Caco-2 (cell line): ENCODE measurements at regions not wholly inside any gene's neighbourhood (a gene's known extent, or its start where the extent isn't known, plus 50 kb on each side); places are given as distances from the start of the nearest gene placed in this dataset.

Source experiments
- BruUV-seq: library from RNA; stranded (reverse); fragments of 400-500 nt; replicated peaks from 2 replicates; lab custom pipeline; 2021; lab: Mats Ljungman, UMichigan
- CTCF ChIA-PET: fragments of 300-600 bp; sonication (Branson Sonifier 250); formaldehyde crosslinking; loops from one replicate; lab custom pipeline; 2022; ENCODE audit warnings: antibody characterized with exemption; lab: Charles Lee
- POLR2A ChIA-PET: fragments of 300-600 bp; sonication (Branson Sonifier 250); formaldehyde crosslinking; loops from one replicate; lab custom pipeline; 2022; ENCODE audit warnings: antibody characterized with exemption; lab: Charles Lee
- DNase-seq, 2 experiments: peaks; one replicate each; pipeline versions ENCODE4 v3.0.0 to v3.0.0-alpha.2; 2020 to 2022
- H3K27me3 ChIP-seq: replicated peaks from 2 replicates; pipeline ENCODE4 v1.6.0; 2011; ENCODE audit warnings: low read length; ENCODE audit not compliant: control insufficient read depth, insufficient read depth
- H3K36me3 ChIP-seq: 2 replicates; pipeline ENCODE4 v1.5.1; 2011; ENCODE audit warnings: low read length; ENCODE audit not compliant: control insufficient read depth, insufficient read depth
- H3K4me1 ChIP-seq: fragments of 250-450 bp; sonication (Bioruptor Pico); 2 replicates; pipeline ENCODE4 v1.5.1; 2020; ENCODE audit warnings: mild to moderate bottlenecking
- H3K4me3 ChIP-seq: 2 replicates; pipeline ENCODE4 v1.5.1; 2011; ENCODE audit warnings: low read depth, mild to moderate bottlenecking, control low read depth, low read length
- H3K9me3 ChIP-seq: fragments of 250-450 bp; sonication (Bioruptor Pico); 2 replicates; pipeline ENCODE4 v1.5.1; 2020; ENCODE audit warnings: mild to moderate bottlenecking, moderate library complexity
- H3K27ac Mint-ChIP-seq: one replicate; pipeline ENCODE4 v1.8.0; 2022; ENCODE audit warnings: mixed read lengths; ENCODE audit not compliant: unreplicated experiment
- H3K27me3 Mint-ChIP-seq: one replicate; pipeline ENCODE4 v1.8.0; 2022; ENCODE audit warnings: mixed read lengths; ENCODE audit not compliant: insufficient read depth, unreplicated experiment
- H3K36me3 Mint-ChIP-seq: one replicate; pipeline ENCODE4 v1.8.0; 2022; ENCODE audit warnings: mild to moderate bottlenecking, mixed read lengths; ENCODE audit not compliant: insufficient read depth, unreplicated experiment
- H3K4me1 Mint-ChIP-seq: one replicate; pipeline ENCODE4 v1.8.0; 2022; ENCODE audit warnings: low read depth, mixed read lengths; ENCODE audit not compliant: unreplicated experiment
- H3K4me3 Mint-ChIP-seq: one replicate; pipeline ENCODE4 v1.8.0; 2022; ENCODE audit warnings: mild to moderate bottlenecking, moderate library complexity, mixed read lengths; ENCODE audit not compliant: unreplicated experiment
- H3K9me3 Mint-ChIP-seq: one replicate; pipeline ENCODE4 v1.8.0; 2022; ENCODE audit warnings: mixed read lengths; ENCODE audit not compliant: unreplicated experiment
- intact Hi-C: fragments of 100-400 bp; cut with micrococcal nuclease; formaldehyde crosslinking; loops from one replicate; pipeline ENCODE4 v1.10.0; 2022; ENCODE audit not compliant: unreplicated experiment
- TF ChIP-seq, protein P1 (sequence below), 2 experiments: fragments of 200-600 bp in 1 of 2; IDR thresholded peaks; 1 replicate in 1 of 2; 2 replicates in 1 of 2; pipeline versions ENCODE4 v1.5.1 to v1.8.0; 2011 to 2022; ENCODE audit warnings: antibody characterized with exemption in 1 of 2, control low read depth in 1 of 2, inconsistent platforms in 1 of 2, low read depth in 1 of 2, low read length in 1 of 2, mild to moderate bottlenecking in 1 of 2, moderate library complexity in 1 of 2; ENCODE audit not compliant: insufficient read depth in 1 of 2, severe bottlenecking in 1 of 2, unreplicated experiment in 1 of 2

DNA sequence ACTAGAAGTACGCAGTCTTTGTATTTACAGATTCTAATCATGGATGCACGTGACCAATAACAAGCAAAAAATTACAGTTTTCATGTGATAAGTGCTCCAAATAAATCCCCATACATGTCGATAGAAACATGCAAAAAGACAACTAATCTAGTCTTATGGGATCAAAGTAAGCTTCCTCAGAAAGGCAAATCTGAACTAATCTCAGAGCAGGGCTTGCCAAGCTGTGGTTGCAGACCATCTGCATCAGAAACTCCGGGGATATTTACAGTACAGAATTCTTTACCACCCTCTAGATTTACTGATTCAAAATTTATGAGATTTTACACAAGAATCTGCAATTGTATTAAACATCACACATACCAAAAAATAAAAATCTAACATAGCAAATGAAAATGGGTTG lies 1435.5 kb downstream of the MRPL39 start:
- no TSS peak for BruUV-seq
- no peaks in the 10 kb centered on the region for H3K4me1 Mint-ChIP-seq
- Histone ChIP-seq H3K36me3 (no peaks in the 10 kb centered on the region), H3K27me3 (no peaks in the 10 kb centered on the region), H3K4me3 (no peak overlapping the region), H3K4me1 (no peaks in the 10 kb centered on the region), H3K9me3 (no peaks in the 10 kb centered on the region)
- CTCF ChIA-PET: no interaction called here
- no peak overlapping the region for H3K27ac Mint-ChIP-seq
- POLR2A ChIA-PET: no interaction called here
- H3K36me3 Mint-ChIP-seq: no peaks in the 10 kb centered on the region
- no peaks in the 10 kb centered on the region for H3K27me3 Mint-ChIP-seq
- no peak overlapping the region for H3K4me3 Mint-ChIP-seq
- no peaks in the 10 kb centered on the region for H3K9me3 Mint-ChIP-seq
- intact Hi-C loops: no loop called here
- TF ChIP-seq, protein P1, sequence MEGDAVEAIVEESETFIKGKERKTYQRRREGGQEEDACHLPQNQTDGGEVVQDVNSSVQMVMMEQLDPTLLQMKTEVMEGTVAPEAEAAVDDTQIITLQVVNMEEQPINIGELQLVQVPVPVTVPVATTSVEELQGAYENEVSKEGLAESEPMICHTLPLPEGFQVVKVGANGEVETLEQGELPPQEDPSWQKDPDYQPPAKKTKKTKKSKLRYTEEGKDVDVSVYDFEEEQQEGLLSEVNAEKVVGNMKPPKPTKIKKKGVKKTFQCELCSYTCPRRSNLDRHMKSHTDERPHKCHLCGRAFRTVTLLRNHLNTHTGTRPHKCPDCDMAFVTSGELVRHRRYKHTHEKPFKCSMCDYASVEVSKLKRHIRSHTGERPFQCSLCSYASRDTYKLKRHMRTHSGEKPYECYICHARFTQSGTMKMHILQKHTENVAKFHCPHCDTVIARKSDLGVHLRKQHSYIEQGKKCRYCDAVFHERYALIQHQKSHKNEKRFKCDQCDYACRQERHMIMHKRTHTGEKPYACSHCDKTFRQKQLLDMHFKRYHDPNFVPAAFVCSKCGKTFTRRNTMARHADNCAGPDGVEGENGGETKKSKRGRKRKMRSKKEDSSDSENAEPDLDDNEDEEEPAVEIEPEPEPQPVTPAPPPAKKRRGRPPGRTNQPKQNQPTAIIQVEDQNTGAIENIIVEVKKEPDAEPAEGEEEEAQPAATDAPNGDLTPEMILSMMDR (IDR thresholded peaks at IDR 0.05; ENCODE audit: insufficient read depth in 1 of 2, low read depth in 1 of 2, low read length in 1 of 2, severe bottlenecking in 1 of 2, unreplicated experiment in 1 of 2): no peak
- no peak for DNase-seq

DNA sequence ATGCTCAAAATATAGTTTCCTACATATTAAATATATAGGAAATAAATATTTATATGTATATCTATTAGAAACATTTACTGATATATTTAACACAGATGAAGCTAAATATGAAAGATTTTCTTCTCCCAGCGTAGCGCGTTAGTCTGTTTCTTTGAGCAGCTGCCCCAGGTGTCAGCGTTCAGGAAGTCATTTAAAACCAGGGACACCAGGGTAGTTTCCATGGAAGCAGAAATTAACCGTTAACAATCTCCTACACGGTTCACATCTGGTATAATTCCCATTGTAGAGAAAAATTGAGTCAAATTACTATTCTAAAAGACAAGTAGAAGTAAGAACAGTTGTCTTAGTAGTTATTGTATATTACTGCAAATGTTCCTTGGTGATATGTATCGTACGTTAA lies 1443.7 kb downstream of the MRPL39 start:
- H3K36me3 ChIP-seq: no peaks in the 10 kb centered on the region
- CTCF ChIA-PET: no interaction called here
- no peaks in the 10 kb centered on the region for H3K4me1 ChIP-seq
- Mint-ChIP-seq H3K27ac (no peak overlapping the region), H3K9me3 (no peaks in the 10 kb centered on the region), H3K27me3 (peaks cover 2% of the 10 kb centered on the region), H3K4me3 (no peak overlapping the region), H3K36me3 (no peaks in the 10 kb centered on the region), H3K4me1 (no peaks in the 10 kb centered on the region)
- no peaks in the 10 kb centered on the region for H3K9me3 ChIP-seq
- H3K27me3 ChIP-seq: no peaks in the 10 kb centered on the region
- BruUV-seq: no TSS peak
- TF ChIP-seq, protein P1 (IDR thresholded peaks at IDR 0.05; ENCODE audit: insufficient read depth in 1 of 2, low read depth in 1 of 2, low read length in 1 of 2, severe bottlenecking in 1 of 2, unreplicated experiment in 1 of 2): no peak
- no peak overlapping the region for H3K4me3 ChIP-seq
- POLR2A ChIA-PET: no interaction called here
- no peak for DNase-seq
- intact Hi-C loops: no loop called here

DNA sequence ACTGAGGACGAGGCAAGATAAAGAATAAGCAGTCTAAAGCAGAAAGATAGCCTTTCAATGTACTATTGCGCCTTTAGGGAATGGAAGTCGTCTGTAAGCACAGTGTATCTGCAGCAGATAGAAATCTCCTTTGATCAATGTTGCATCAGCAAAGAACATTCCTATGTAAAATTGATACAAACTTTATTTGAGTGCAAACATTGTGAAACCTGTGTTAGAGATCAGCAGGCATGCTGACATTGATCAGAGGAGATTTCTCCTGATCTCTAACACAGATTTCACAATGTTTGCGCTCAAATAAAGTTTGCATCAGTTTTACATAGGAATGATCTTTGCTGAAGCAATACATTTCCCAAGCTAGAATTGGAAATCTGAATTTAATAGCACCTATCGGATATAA lies 1446.8 kb downstream of the MRPL39 start:
- H3K36me3 Mint-ChIP-seq: no peaks in the 10 kb centered on the region
- H3K4me3 Mint-ChIP-seq: no peak overlapping the region
- no peaks in the 10 kb centered on the region for H3K9me3 Mint-ChIP-seq
- Histone ChIP-seq H3K9me3 (no peaks in the 10 kb centered on the region), H3K4me1 (no peaks in the 10 kb centered on the region), H3K36me3 (no peaks in the 10 kb centered on the region), H3K4me3 (no peak overlapping the region), H3K27me3 (no peaks in the 10 kb centered on the region)
- no TSS peak for BruUV-seq
- no peaks in the 10 kb centered on the region for H3K27me3 Mint-ChIP-seq
- no peak overlapping the region for H3K27ac Mint-ChIP-seq
- peak in 1 of 2 experiments; percentile 2 for DNase-seq
- ChIA-PET POLR2A (no interaction called here), CTCF (no interaction called here)
- TF ChIP-seq, protein P1 (IDR thresholded peaks at IDR 0.05; ENCODE audit: insufficient read depth in 1 of 2, low read depth in 1 of 2, low read length in 1 of 2, severe bottlenecking in 1 of 2, unreplicated experiment in 1 of 2): no peak
- H3K4me1 Mint-ChIP-seq: no peaks in the 10 kb centered on the region
- intact Hi-C loops: no loop called here
